Prostate gland (tissue), 2 donors: ENCODE measurements at regions not wholly inside any gene's neighbourhood (a gene's known extent, or its start where the extent isn't known, plus 50 kb on each side); places are given as distances from the start of the nearest gene placed in this dataset.

ENCODE experiments used
- DNase-seq: peaks from one replicate; pipeline ENCODE4 v3.0.0-alpha.2; 2019; ENCODE audit warnings: low spot score
- H3K27ac ChIP-seq, 2 donors: fragments of 200-600 bp; sonication (generic); 2 replicates each; pipeline ENCODE4 v1.5.1; 2017 to 2019
- H3K27me3 ChIP-seq: fragments of 200-600 bp; sonication (generic); replicated peaks from 2 replicates; pipeline ENCODE4 v1.5.1; 2019; ENCODE audit not compliant: insufficient read depth
- H3K36me3 ChIP-seq, 2 donors: fragments of 200-600 bp; sonication (generic); 1 replicate in 1 of 2; 2 replicates in 1 of 2; pipeline versions ENCODE4 v1.5.1 to v1.8.1; 2017 to 2019
- H3K4me1 ChIP-seq: fragments of 200-600 bp; sonication (generic); replicated peaks from 2 replicates; pipeline ENCODE4 v1.5.1; 2019
- H3K4me3 ChIP-seq, 2 donors: fragments of 200-600 bp; sonication (generic); 2 replicates each; pipeline ENCODE4 v1.5.1; 2017 to 2019
- H3K9me3 ChIP-seq: fragments of 200-600 bp; sonication (generic); 2 replicates; pipeline ENCODE4 v1.5.1; 2017
- POLR2A ChIP-seq: fragments of 450-650 bp; IDR thresholded peaks from one replicate; pipeline ENCODE4 v1.6.1; 2016; ENCODE audit warnings: antibody characterized with exemption, mild to moderate bottlenecking
- POLR2AphosphoS5 ChIP-seq: sonication (generic); formaldehyde crosslinking; IDR thresholded peaks from one replicate; pipeline ENCODE4 v1.6.1; 2017; ENCODE audit warnings: antibody characterized with exemption
- WGBS: methylation state at CpG from one replicate; pipeline ENCODE4 v1.1.5; 2018; 5-methylcytosine and 5-hydroxymethylcytosine counted together
- intact Hi-C: fragments of 100-400 bp; cut with DNase I; formaldehyde crosslinking; loops from one replicate; pipeline ENCODE4 v1.14.2; 2022
- TF ChIP-seq, protein P1 (sequence below), 4 experiments: fragments of 200-600 bp in 2 of 4; fragments of 450-650 bp in 2 of 4; sonication (generic) in 2 of 4; IDR thresholded peaks; 1 replicate in 3 of 4; 2 replicates in 1 of 4; pipeline ENCODE4 v1.5.1; 2016 to 2019; ENCODE audit warnings: antibody characterized with exemption in 4 of 4, mild to moderate bottlenecking in 2 of 4, moderate library complexity in 2 of 4

DNA sequence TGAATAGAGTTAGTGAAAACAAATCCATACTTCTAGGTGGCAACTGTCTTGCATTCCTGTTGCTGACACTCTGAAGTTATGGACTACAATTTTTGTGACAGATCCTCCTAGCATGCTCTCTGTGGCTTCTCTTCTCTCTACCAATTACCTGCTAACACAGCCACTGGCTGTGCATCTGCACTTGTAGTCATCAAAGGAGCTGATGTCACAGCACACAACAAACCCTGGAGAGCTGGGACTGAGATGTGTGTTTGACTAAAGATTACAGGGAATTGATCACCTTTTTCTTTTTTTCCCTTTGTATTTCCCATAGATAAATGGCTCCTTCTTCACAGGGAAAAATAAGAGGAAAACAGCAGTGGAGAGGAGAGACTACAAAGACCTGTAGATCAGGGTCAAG, 278.4 kb upstream of the CCDC54 start:
- no peaks in the 10 kb centered on the region for H3K36me3 ChIP-seq
- DNase-seq, result no peak
- no peaks in the 10 kb centered on the region for H3K4me1 ChIP-seq
- no peak overlapping the region for H3K27ac ChIP-seq
- H3K9me3 ChIP-seq, result no peaks in the 10 kb centered on the region
- intact Hi-C loops, result no loop called here
- no peak overlapping the region for H3K4me3 ChIP-seq
- no peak for TF ChIP-seq POLR2A
- TF ChIP-seq, protein P1, sequence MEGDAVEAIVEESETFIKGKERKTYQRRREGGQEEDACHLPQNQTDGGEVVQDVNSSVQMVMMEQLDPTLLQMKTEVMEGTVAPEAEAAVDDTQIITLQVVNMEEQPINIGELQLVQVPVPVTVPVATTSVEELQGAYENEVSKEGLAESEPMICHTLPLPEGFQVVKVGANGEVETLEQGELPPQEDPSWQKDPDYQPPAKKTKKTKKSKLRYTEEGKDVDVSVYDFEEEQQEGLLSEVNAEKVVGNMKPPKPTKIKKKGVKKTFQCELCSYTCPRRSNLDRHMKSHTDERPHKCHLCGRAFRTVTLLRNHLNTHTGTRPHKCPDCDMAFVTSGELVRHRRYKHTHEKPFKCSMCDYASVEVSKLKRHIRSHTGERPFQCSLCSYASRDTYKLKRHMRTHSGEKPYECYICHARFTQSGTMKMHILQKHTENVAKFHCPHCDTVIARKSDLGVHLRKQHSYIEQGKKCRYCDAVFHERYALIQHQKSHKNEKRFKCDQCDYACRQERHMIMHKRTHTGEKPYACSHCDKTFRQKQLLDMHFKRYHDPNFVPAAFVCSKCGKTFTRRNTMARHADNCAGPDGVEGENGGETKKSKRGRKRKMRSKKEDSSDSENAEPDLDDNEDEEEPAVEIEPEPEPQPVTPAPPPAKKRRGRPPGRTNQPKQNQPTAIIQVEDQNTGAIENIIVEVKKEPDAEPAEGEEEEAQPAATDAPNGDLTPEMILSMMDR (IDR thresholded peaks at IDR 0.05), result no peak
- TF ChIP-seq POLR2AphosphoS5, result no peak
- no peaks in the 10 kb centered on the region for H3K27me3 ChIP-seq

DNA sequence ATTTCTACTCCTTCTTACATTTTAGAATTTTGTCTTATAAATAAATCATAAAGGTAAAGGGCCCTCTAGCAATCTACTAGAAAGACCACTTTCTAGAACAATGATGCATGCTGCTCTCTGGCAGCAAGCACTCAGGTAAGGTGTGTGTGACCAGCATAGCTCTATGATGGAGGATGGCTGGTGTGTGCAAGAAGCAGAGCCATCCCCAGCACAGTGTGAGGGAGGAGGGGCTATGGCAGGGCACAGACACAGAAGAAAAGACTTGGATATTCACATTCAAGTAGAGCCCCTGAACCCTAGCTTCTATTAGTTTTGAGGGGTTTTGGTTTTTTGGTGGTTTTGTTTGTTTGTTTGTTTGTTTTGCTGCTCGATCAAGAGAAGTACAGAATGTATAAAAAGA, 277.1 kb upstream of the CCDC54 start:
- Histone ChIP-seq H3K36me3 (no peaks in the 10 kb centered on the region), H3K4me1 (no peaks in the 10 kb centered on the region), H3K4me3 (no peak overlapping the region), H3K27ac (no peak overlapping the region), H3K9me3 (no peaks in the 10 kb centered on the region), H3K27me3 (no peaks in the 10 kb centered on the region)
- DNase-seq, result no peak
- no peak for TF ChIP-seq POLR2A
- TF ChIP-seq POLR2AphosphoS5, result no peak
- TF ChIP-seq, protein P1 (IDR thresholded peaks at IDR 0.05), result no peak
- intact Hi-C loops, result no loop called here
- WGBS, result 70% methylated on average over 1 of the region's 1 CpG

DNA sequence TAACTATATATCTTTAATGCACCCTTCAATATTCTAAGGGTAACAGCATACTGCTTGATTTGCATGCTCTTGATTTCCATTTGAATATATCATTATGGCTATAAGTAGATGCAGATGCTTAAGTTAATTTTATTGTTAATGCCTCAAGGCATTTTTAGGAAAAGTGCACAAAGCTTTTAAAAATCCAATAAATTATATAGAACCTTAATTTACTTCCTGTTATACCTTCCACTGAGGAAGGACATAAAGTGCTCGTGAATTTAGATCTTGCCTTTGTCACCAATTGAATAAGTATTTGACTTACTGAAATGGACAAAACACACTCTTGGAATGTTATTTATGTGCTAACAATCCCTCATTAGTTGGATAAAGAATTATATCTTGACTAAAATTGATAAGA, 276.7 kb upstream of the CCDC54 start:
- H3K27ac ChIP-seq, result no peak overlapping the region
- intact Hi-C loops, result no loop called here

DNA sequence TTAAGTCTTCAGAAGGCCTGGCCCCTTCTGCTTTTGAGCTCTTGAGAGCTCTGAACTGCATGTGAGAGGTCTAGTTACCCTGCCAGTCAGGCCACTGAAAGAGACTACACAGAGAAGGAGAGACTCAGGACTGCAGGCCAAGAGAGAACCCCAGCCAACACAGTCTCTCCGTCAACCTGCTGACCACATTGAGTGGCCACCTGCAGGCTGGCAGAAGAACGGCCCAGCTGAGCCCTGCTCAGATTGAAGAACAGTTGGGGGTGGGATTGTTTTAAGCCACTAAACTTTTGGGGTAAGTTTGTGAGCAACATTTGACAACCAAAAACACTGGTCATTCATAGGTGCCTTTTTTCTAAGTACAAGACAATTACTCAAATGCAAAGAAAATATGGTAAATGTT, 273.5 kb upstream of the CCDC54 start:
- TF ChIP-seq POLR2AphosphoS5 (no peak), POLR2A (no peak)
- TF ChIP-seq, protein P1 (IDR thresholded peaks at IDR 0.05), result no peak
- H3K9me3 ChIP-seq, result no peaks in the 10 kb centered on the region
- intact Hi-C loops, result no loop called here
- no peak overlapping the region for H3K27ac ChIP-seq
- no peak overlapping the region for H3K4me3 ChIP-seq
- WGBS, result 95% methylated on average over 2 of the region's 2 CpGs
- no peaks in the 10 kb centered on the region for H3K36me3 ChIP-seq
- no peaks in the 10 kb centered on the region for H3K27me3 ChIP-seq
- no peak for DNase-seq
- H3K4me1 ChIP-seq, result no peaks in the 10 kb centered on the region

More for the DNA sequence above, 276.7 kb upstream of the CCDC54 start:
- no peaks in the 10 kb centered on the region for H3K36me3 ChIP-seq
- 48% methylated on average over 1 of the region's 1 CpG for WGBS
- TF ChIP-seq POLR2A, result no peak
- H3K9me3 ChIP-seq, result no peaks in the 10 kb centered on the region
- DNase-seq, result no peak
- H3K4me3 ChIP-seq, result no peak overlapping the region
- H3K27me3 ChIP-seq, result no peaks in the 10 kb centered on the region
- H3K4me1 ChIP-seq, result no peaks in the 10 kb centered on the region

DNA sequence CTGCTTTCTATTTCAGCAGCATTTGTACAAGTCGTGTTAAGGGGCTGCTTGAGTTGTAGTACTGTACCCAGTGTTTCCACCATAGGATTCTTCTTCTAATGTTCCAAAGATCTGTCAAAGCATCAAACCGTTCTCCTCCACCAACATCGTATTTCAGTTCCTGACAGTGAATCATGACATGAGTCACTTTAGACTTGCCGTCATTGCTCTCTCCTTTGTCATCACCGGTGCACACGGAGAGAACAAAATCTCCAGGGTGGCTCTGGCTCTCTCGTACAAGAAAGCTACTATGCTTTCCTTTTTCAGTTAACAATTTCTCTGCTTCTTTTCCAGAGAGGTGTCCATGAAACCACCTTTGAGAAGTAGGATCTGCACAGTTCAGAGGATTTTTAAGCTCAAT, 270.9 kb upstream of the CCDC54 start:
- intact Hi-C loops, result no loop called here
- Histone ChIP-seq H3K4me3 (no peak overlapping the region), H3K9me3 (no peaks in the 10 kb centered on the region), H3K36me3 (no peaks in the 10 kb centered on the region), H3K27ac (no peak overlapping the region), H3K27me3 (no peaks in the 10 kb centered on the region), H3K4me1 (no peaks in the 10 kb centered on the region)
- no peak for TF ChIP-seq POLR2A
- TF ChIP-seq, protein P1 (IDR thresholded peaks at IDR 0.05), result no peak
- TF ChIP-seq POLR2AphosphoS5, result no peak
- DNase-seq, result no peak
- WGBS, result 95% methylated on average over 7 of the region's 7 CpGs
